ENCODE measurements at regions not wholly inside any gene's neighbourhood (a gene's known extent, or its start where the extent isn't known, plus 50 kb on each side); places are given as distances from the start of the nearest gene placed in this dataset.

DNA sequence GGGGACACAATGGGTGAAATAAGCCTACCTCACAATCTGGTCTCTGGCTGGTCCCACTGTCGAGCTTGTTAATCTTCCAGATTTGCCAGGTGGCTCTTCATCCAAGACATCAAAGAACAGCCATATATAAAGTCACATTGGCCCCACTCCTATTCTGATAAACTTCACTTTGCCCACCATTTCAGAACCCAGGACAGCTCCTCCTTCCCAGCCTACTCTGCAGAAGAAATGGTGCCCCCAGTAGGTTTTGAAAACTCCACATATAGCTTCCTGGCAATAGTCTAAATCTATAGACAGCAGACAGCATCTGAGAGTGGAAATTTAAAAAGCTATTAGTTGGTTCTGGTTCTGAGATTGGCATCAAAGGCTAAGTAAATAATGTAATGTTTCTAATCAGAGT is 143.1 kb upstream of the PCSK2 start:
- no peak overlapping the region for H3K27ac ChIP-seq
- H3K36me3 ChIP-seq, result no peaks in the 10 kb centered on the region
- 35% methylated on average over 1 of the region's 1 CpG for WGBS
- intact Hi-C loops (cut with DNase I), result no loop called here
- H3K27me3 ChIP-seq (replicated peaks; ENCODE audit: insufficient read depth), result no peaks in the 10 kb centered on the region
- TF ChIP-seq, protein P1, sequence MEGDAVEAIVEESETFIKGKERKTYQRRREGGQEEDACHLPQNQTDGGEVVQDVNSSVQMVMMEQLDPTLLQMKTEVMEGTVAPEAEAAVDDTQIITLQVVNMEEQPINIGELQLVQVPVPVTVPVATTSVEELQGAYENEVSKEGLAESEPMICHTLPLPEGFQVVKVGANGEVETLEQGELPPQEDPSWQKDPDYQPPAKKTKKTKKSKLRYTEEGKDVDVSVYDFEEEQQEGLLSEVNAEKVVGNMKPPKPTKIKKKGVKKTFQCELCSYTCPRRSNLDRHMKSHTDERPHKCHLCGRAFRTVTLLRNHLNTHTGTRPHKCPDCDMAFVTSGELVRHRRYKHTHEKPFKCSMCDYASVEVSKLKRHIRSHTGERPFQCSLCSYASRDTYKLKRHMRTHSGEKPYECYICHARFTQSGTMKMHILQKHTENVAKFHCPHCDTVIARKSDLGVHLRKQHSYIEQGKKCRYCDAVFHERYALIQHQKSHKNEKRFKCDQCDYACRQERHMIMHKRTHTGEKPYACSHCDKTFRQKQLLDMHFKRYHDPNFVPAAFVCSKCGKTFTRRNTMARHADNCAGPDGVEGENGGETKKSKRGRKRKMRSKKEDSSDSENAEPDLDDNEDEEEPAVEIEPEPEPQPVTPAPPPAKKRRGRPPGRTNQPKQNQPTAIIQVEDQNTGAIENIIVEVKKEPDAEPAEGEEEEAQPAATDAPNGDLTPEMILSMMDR (IDR thresholded peaks at IDR 0.05), result no peak
- TF ChIP-seq POLR2AphosphoS5 (IDR thresholded peaks at IDR 0.05) (no peak), POLR2A (IDR thresholded peaks at IDR 0.05) (no peak)
- H3K4me3 ChIP-seq, result no peak overlapping the region
- H3K9me3 ChIP-seq, result no peaks in the 10 kb centered on the region
- H3K4me1 ChIP-seq (replicated peaks), result no peaks in the 10 kb centered on the region
- DNase-seq (ENCODE audit: low spot score), result no peak

DNA sequence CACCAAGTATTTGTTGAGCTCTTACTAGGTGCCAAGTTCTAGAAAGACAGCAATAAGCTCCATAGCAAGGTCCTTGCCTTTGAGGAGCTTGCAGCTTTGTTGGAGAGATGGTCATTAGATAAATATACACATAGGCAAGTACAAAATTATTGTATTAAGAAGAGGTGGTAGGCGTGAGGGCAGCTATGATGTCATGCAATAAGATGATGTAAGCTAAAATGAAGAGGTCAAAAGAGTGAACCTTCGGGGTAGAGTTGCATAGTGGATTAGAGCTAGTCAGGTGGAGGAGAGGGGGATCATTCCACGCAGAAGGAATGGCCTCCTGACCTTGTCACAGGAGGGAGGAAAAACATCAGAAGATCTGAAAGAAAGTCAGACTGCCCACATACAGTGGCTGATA is 141.9 kb upstream of the PCSK2 start:
- 72% methylated on average over 3 of the region's 3 CpGs for WGBS
- TF ChIP-seq, protein P1 (IDR thresholded peaks at IDR 0.05), result no peak
- TF ChIP-seq POLR2AphosphoS5 (IDR thresholded peaks at IDR 0.05), result no peak
- TF ChIP-seq POLR2A (IDR thresholded peaks at IDR 0.05), result no peak
- Histone ChIP-seq H3K9me3 (no peaks in the 10 kb centered on the region), H3K36me3 (no peaks in the 10 kb centered on the region), H3K27me3 (replicated peaks; ENCODE audit: insufficient read depth) (no peaks in the 10 kb centered on the region), H3K4me3 (no peak overlapping the region), H3K27ac (no peak overlapping the region), H3K4me1 (replicated peaks) (no peaks in the 10 kb centered on the region)
- DNase-seq (ENCODE audit: low spot score), result no peak
- intact Hi-C loops (cut with DNase I), result no loop called here

DNA sequence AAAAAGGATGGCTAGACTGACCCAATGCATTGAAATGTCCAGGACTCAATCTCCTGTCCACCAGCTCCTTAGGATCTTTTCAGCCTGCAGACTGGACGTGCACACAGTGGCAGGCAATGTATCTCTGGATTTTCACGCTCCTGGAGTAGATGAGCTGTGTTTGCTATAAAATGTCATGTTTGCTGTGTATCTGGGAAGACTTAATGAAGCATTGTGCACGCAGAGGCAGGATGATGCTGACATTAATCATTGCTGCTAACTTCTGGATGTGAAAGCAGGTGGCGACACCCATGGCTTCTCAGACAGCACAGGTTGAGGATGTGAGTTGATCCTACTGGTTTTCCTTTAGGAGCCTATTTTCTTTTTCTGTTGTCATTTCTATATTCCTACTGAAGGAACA is 133.1 kb upstream of the PCSK2 start:
- Histone ChIP-seq H3K9me3 (no peaks in the 10 kb centered on the region), H3K27me3 (replicated peaks; ENCODE audit: insufficient read depth) (no peaks in the 10 kb centered on the region), H3K4me1 (replicated peaks) (no peaks in the 10 kb centered on the region), H3K27ac (no peak overlapping the region), H3K36me3 (no peaks in the 10 kb centered on the region), H3K4me3 (no peak overlapping the region)
- 57% methylated on average over 4 of the region's 4 CpGs for WGBS
- DNase-seq (ENCODE audit: low spot score), result no peak
- intact Hi-C loops (cut with DNase I), result no loop called here
- TF ChIP-seq, protein P1 (IDR thresholded peaks at IDR 0.05), result no peak
- TF ChIP-seq POLR2AphosphoS5 (IDR thresholded peaks at IDR 0.05), result no peak
- no peak for TF ChIP-seq POLR2A (IDR thresholded peaks at IDR 0.05)

DNA sequence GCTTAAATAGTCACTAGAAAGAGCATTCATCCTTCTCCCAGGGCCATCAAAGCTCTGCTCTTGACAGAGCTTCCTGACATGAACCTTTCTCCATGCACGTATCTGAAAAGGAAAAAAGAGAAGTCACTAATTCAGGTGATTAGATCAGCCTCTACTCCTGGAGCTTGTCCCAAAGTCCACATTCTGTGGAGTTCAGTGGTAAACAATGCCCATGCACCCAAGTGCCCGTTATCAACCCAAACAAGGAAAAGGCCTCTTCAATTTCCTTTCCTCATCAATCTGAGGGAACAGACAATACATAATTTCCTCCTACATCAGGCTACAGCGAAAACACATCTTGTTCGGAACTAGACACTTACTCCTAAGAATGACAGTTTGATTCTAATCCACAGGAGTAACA is 129.2 kb upstream of the PCSK2 start:
- no peak overlapping the region for H3K27ac ChIP-seq
- TF ChIP-seq POLR2A (IDR thresholded peaks at IDR 0.05) (no peak), POLR2AphosphoS5 (IDR thresholded peaks at IDR 0.05) (no peak)
- TF ChIP-seq, protein P1 (IDR thresholded peaks at IDR 0.05), result no peak
- intact Hi-C loops (cut with DNase I), result no loop called here
- H3K9me3 ChIP-seq, result no peaks in the 10 kb centered on the region
- no peaks in the 10 kb centered on the region for H3K27me3 ChIP-seq (replicated peaks; ENCODE audit: insufficient read depth)
- no peak overlapping the region for H3K4me3 ChIP-seq
- no peaks in the 10 kb centered on the region for H3K4me1 ChIP-seq (replicated peaks)
- H3K36me3 ChIP-seq, result no peaks in the 10 kb centered on the region
- 61% methylated on average over 4 of the region's 4 CpGs for WGBS
- no peak for DNase-seq (ENCODE audit: low spot score)

DNA sequence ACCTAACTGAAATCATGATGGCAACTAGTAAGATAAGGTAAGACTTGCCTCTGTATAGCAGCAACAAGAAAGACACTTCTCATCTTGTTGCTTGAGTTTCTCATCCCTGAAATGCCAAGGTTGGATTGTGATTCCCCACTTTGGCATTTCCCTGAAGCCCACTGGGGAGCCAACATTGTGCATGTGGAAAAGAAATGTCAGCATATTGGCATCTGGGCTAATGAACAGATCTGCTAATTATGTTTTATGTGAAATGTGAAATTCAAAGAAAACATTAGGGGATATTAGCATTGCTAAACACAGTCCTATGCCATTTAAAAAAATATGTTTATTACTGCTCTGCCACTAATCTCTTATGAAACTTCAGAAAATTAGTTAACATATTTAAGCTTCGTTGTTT is 126.3 kb upstream of the PCSK2 start:
- no peak for DNase-seq (ENCODE audit: low spot score)
- TF ChIP-seq, protein P1 (IDR thresholded peaks at IDR 0.05), result no peak
- TF ChIP-seq POLR2AphosphoS5 (IDR thresholded peaks at IDR 0.05), result no peak
- Histone ChIP-seq H3K36me3 (no peaks in the 10 kb centered on the region), H3K27me3 (replicated peaks; ENCODE audit: insufficient read depth) (no peaks in the 10 kb centered on the region), H3K4me1 (replicated peaks) (no peaks in the 10 kb centered on the region), H3K4me3 (no peak overlapping the region), H3K27ac (no peak overlapping the region), H3K9me3 (no peaks in the 10 kb centered on the region)
- WGBS, result 87% methylated on average over 1 of the region's 1 CpG
- intact Hi-C loops (cut with DNase I), result no loop called here
